Right renal pelvis (tissue), 4 donors: ENCODE measurements at regions not wholly inside any gene's neighbourhood (a gene's known extent, or its start where the extent isn't known, plus 50 kb on each side); places are given as distances from the start of the nearest gene placed in this dataset.

Experiments used
- DNase-seq, 4 donors: peaks; one replicate each; pipeline ENCODE4 v3.0.0-alpha.2; 2013; ENCODE audit warnings: low read depth in 4 of 4, low spot score in 3 of 4, missing footprints in 1 of 4

DNA sequence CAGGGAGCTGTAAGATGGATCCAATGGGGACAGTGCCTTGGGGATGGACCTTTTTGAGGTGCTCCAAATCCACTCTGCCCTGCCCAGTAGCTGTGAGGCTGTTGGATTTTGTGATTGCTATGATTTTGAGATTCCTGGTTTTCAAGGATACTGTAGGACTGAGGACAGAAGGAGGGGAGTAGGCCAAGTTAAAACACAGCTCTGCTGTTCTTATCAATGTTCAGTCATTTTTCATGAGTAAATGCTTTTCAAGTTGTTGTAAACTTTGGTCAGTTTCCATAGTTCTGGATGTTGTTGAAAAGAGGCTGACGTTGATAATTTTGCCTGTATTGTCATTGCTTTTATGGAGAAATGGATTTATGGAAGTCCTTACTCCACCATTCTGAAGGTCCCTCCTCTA, 361.2 kb downstream of the ZNF516 start:
- no peak for DNase-seq

DNA sequence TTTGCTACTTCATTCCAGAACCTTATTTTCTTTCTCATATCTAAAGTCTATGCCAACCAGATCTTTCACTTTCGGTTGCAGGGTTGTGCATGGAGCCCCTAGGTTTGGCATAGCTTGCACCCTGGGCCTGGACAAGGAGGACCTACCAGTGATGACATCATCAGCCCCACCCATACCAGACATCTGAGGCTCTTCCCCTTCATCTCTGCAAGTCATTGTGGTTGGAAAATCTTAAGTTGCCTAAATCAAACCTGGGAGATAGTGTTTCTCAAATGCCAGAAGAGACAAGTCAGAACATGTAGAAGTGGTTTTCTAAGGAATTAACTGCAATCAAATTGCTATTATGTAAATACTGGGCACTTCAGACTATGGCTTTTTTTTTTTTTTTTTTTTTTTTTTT, 363.3 kb downstream of the ZNF516 start:
- no peak for DNase-seq

DNA sequence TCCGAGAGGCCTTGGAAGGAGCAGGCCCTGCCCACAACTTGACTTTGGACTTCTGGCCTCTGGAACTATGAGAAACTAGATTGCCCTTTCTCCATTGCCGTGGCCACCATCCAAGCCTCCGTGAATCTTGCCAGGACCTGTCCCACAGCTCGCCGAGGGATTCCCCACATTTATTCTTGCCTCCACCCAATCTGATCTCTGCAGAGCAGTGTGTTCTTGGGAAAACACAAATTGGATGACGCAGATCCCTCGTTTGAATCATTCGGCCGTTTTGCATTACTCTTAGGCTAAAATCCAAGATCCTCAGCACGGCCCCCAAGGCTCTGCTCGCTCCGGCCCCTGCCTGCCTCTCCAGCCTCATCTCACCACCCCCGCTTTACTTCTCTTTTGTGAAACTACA, 364.2 kb downstream of the ZNF516 start:
- DNase-seq = no peak

DNA sequence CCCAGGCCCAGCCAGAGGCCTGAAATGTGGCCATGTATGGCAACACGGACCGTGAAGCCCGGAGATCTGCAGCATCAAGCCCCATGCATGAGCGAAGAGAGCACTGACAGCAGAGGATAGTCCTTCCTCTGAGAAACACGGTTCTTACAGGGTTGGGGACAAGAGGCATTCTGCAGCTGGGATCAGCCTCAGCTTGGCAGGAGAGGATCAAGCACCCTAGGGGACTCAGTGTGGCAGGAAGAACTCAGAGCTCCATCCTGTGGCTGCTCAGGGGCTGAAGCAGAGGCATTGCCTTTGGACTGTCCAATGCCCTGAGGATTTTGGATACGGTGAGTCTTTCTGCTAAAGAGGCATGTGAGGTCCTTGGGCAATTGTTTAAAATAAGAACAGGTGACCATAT, 368.7 kb downstream of the ZNF516 start:
- no peak for DNase-seq

GRCh38 chr18:76121011-76121410, 374.0 kb downstream of the ZNF516 start:
- DNase-seq = no peak

DNA sequence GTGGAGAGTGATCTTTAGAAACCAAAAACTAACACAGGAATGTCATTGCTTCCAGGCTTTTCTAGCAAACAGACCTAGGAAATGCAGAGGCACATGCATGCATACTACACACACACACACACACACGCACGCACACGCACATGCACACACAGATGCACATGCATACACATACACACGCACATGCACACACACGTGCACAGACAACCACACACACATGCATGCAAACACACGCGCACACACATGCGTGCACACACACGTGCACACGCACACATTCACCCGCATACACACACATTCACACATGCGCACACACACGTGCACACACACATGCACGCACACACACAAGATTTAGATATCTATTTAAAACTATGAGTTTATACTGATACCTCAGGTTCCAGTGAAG, 379.5 kb downstream of the ZNF516 start:
- DNase-seq = no peak

GRCh38 chr18:76113101-76113500, 381.9 kb downstream of the ZNF516 start:
- no peak for DNase-seq

- DNase-seq = no peak
These were observed 392.4 kb downstream of the ZNF516 start for GRCh38 chr18:76102626-76103025.

DNA sequence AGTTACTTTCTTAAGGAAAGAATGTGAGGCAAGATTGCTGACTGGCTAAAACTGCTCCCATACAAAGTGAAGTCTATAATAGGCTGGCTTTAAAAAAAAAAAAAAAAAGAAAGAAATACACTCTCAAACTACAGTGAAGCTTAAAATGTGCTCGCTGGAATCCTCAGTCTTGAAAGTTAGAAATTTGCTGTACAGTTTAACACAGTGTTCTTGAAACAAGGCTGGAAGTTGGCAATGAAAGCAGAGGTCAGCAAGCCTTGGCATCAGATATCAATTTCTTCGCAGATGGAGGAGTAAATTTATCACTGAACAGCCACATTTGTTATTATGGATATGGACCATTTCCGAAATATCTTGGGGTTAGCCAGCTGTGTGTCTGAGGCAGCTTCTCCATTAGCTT, 392.9 kb downstream of the ZNF516 start:
- no peak for DNase-seq

GRCh38 chr18:76099931-76100457, 395.0 kb downstream of the ZNF516 start:
- DNase-seq = no peak

GRCh38 chr18:76098674-76099411, 396.2 kb downstream of the ZNF516 start:
- DNase-seq = peak in 2 of 4 donors; percentile 3 to 14

DNA sequence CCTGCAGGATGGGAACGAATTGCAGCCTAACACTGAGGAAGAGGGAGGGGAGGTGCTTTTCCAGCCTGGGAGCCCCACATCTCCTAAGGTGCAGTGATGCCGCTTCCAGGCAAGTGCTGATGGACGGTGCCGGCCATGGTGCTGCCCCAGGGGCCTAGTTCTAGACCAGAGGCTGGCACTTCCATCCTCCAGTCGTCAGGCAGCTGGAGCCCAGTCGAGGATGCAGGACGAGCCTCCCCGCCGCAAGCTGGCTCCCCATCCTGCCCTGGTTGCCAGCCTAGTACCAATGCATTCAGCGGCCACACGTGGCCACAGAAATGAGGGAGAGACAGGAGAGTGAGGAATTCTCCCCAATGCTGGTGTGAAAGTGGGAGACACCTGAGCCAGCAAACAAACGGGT, 413.5 kb downstream of the ZNF516 start:
- DNase-seq = no peak

- DNase-seq = no peak
These were observed 414.6 kb downstream of the ZNF516 start for GRCh38 chr18:76080430-76080829.

DNA sequence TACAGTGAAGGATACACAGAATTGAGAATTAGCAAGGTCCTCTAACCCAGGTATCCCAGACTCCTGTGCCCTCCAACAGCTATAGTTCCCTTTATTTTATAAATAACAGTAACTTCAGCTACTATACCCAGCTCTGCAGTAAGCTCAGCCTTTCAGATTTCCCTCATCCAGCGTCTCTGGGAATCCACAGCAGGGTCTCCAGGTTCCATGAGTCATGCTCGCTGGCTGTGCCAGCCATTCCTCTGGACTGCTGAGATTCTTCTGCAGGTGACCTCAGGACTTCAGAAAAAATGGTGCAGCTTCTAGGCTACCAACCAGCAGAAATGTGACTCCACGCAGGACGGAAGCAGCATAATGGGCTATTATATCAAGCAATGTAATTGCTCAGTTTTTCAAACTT, 419.3 kb downstream of the ZNF516 start:
- DNase-seq = no peak

- no peak for DNase-seq
These were observed 430.0 kb downstream of the ZNF516 start for GRCh38 chr18:76064998-76065397.

DNA sequence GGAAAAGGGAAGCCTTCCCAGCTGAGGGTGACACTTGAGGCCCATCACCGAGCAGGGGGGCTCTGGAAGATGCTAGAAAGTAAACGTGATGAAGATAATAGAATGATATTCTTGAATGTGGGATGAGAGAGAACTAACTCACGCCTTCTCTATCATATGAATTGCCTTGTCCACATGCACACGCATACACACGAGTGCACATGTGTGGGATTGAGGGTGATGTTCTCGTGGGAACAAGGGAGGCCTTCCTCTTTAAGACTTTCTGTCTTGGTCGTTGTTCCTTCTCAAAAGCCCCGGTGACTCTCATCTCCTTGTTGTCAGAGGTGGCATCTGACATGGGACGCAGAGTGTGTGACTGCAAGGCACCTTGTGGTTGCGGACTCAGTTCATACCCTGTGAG, 436.9 kb downstream of the ZNF516 start:
- DNase-seq = no peak

- no peak for DNase-seq
These were observed 437.7 kb downstream of the ZNF516 start for GRCh38 chr18:76057386-76057785.

- no peak for DNase-seq
These were observed 438.5 kb downstream of the ZNF516 start for GRCh38 chr18:76056471-76057110.

GRCh38 chr18:76055578-76055977, 439.5 kb downstream of the ZNF516 start:
- no peak for DNase-seq

DNA sequence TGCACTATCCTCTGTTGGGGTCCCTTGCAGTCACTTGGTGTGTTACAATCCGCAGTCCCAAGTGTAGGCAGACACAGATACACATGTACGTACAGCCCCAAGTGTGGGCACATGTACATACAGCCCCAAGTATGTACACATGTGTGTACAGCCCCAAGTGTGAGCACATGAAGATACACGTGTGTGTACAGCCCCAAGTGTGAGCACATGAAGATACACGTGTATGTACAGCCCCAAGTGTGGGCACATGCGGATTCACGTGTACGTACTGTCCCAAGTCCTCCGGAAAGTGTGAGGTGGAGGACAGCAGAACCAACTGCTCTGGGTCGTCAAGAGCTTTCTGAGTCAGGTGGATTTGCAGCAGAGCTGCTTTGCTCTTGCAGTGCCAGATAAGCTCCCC, 440.0 kb downstream of the ZNF516 start:
- no peak for DNase-seq

DNA sequence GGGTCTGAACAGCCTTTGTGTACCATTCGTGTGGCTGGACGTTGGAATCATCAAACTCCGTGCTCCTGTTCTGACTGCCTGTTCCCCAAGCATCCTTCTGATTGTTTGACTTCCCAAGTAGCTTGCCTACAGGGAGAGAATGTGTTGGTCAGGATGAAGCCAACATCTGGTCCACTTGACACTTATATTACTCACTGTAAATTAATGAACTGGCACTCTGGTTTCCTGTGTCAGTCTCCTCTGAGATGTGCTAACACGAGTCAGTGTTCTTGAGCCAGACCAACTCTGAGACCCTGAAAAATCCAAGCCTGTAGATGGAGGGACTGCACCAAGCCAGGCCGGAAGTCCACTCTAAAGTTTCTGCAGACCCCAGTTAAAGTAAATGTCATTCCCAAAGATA, 440.9 kb downstream of the ZNF516 start:
- DNase-seq = peak in 1 of 4 donors; percentile 22

DNA sequence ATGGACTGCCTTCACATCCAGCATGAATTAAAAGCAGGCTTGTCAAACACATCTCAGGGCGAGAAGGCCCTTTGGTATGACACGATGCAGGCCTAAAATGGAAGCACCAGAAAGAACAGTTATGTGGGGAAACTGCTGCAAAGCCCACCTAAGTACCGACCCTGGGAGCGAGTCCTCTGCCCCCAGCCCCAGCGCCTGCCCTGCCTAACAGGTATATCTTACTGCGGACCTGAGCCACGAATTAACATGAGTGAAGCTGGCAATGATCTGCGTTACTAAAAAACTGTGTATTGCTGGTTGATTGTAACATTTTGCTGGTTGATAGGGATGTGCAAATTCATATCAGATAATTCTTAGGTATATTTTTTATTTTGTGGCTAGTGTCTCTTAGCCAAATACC, 441.5 kb downstream of the ZNF516 start:
- no peak for DNase-seq
